ENCODE measurements at regions not wholly inside any gene's neighbourhood (a gene's known extent, or its start where the extent isn't known, plus 50 kb on each side); places are given as distances from the start of the nearest gene placed in this dataset.

- Histone ChIP-seq H3K27ac (no peak overlapping the region), H3K4me3 (no peak overlapping the region), H2AFZ (no peak overlapping the region), H3K79me2 (ENCODE audit: low read depth) (no peaks in the 10 kb centered on the region), H3K4me1 (replicated peaks; ENCODE audit: insufficient read depth) (no peaks in the 10 kb centered on the region), H3K9me3 (ENCODE audit: insufficient read depth, low read depth) (no peaks in the 10 kb centered on the region), H3F3A (ENCODE audit: insufficient read depth, low read depth) (no peaks in the 10 kb centered on the region), H3K4me2 (no peak overlapping the region), H4K20me1 (ENCODE audit: insufficient read depth) (no peaks in the 10 kb centered on the region), H3K36me3 (ENCODE audit: low read depth) (no peaks in the 10 kb centered on the region), H3K9me2 (ENCODE audit: insufficient read depth) (no peaks in the 10 kb centered on the region), H3K27me3 (ENCODE audit: insufficient read depth, low read depth) (no peaks in the 10 kb centered on the region)
- ChIA-PET POLR2A (ENCODE audit: unreplicated experiment) (no interaction called here), CTCF (no interaction called here)
- no peak for DNase-seq
- intact Hi-C loops (cut with micrococcal nuclease; ENCODE audit: unreplicated experiment) = no loop called here
- no TSS peak for BruUV-seq (replicated peaks)
- no peak for TF ChIP-seq CTCF (conservative IDR thresholded peaks at IDR 0.05)
- TF ChIP-seq EZH2 (IDR thresholded peaks at IDR 0.05; ENCODE audit: low read depth) = no peak
These were observed 315.0 kb upstream of the TPM1 start for GRCh38 chr15:62727501-62727900.

GRCh38 chr15:62730825-62731224, 311.7 kb upstream of the TPM1 start:
- H3F3A ChIP-seq (ENCODE audit: insufficient read depth, low read depth) = no peaks in the 10 kb centered on the region
- no peaks in the 10 kb centered on the region for H3K9me3 ChIP-seq (ENCODE audit: insufficient read depth, low read depth)
- CTCF ChIA-PET = no interaction called here
- no peak overlapping the region for H2AFZ ChIP-seq
- no peaks in the 10 kb centered on the region for H3K79me2 ChIP-seq (ENCODE audit: low read depth)
- no peak overlapping the region for H3K27ac ChIP-seq
- H3K4me2 ChIP-seq = no peak overlapping the region
- no peaks in the 10 kb centered on the region for H4K20me1 ChIP-seq (ENCODE audit: insufficient read depth)
- TF ChIP-seq EZH2 (IDR thresholded peaks at IDR 0.05; ENCODE audit: low read depth) = no peak
- no peak for TF ChIP-seq CTCF (conservative IDR thresholded peaks at IDR 0.05)
- intact Hi-C loops (cut with micrococcal nuclease; ENCODE audit: unreplicated experiment) = no loop called here
- POLR2A ChIA-PET (ENCODE audit: unreplicated experiment) = no interaction called here
- DNase-seq = no peak
- no peak overlapping the region for H3K4me3 ChIP-seq
- H3K9me2 ChIP-seq (ENCODE audit: insufficient read depth) = no peaks in the 10 kb centered on the region
- no peaks in the 10 kb centered on the region for H3K4me1 ChIP-seq (replicated peaks; ENCODE audit: insufficient read depth)
- no TSS peak for BruUV-seq (replicated peaks)
- no peaks in the 10 kb centered on the region for H3K36me3 ChIP-seq (ENCODE audit: low read depth)
- H3K27me3 ChIP-seq (ENCODE audit: insufficient read depth, low read depth) = no peaks in the 10 kb centered on the region

GRCh38 chr15:62732078-62732477, 310.5 kb upstream of the TPM1 start:
- Histone ChIP-seq H3K27ac (no peak overlapping the region), H3K4me2 (no peak overlapping the region), H3K9me3 (ENCODE audit: insufficient read depth, low read depth) (no peaks in the 10 kb centered on the region), H4K20me1 (ENCODE audit: insufficient read depth) (no peaks in the 10 kb centered on the region), H3K4me1 (replicated peaks; ENCODE audit: insufficient read depth) (no peaks in the 10 kb centered on the region), H3K79me2 (ENCODE audit: low read depth) (no peaks in the 10 kb centered on the region), H3K36me3 (ENCODE audit: low read depth) (no peaks in the 10 kb centered on the region), H2AFZ (no peak overlapping the region), H3F3A (ENCODE audit: insufficient read depth, low read depth) (no peaks in the 10 kb centered on the region), H3K27me3 (ENCODE audit: insufficient read depth, low read depth) (no peaks in the 10 kb centered on the region), H3K4me3 (no peak overlapping the region), H3K9me2 (ENCODE audit: insufficient read depth) (no peaks in the 10 kb centered on the region)
- no TSS peak for BruUV-seq (replicated peaks)
- no peak for TF ChIP-seq EZH2 (IDR thresholded peaks at IDR 0.05; ENCODE audit: low read depth)
- TF ChIP-seq CTCF (conservative IDR thresholded peaks at IDR 0.05) = no peak
- CTCF ChIA-PET = no interaction called here
- intact Hi-C loops (cut with micrococcal nuclease; ENCODE audit: unreplicated experiment) = no loop called here
- no peak for DNase-seq
- POLR2A ChIA-PET (ENCODE audit: unreplicated experiment) = no interaction called here
